ENCODE measurements at regions not wholly inside any gene's neighbourhood (a gene's known extent, or its start where the extent isn't known, plus 50 kb on each side); places are given as distances from the start of the nearest gene placed in this dataset.
"Not testable (repeated sequence)": the region's sequence is repeated elsewhere in the genome, so short reads cannot be mapped to it uniquely, and the experiment has no call there.

DNA sequence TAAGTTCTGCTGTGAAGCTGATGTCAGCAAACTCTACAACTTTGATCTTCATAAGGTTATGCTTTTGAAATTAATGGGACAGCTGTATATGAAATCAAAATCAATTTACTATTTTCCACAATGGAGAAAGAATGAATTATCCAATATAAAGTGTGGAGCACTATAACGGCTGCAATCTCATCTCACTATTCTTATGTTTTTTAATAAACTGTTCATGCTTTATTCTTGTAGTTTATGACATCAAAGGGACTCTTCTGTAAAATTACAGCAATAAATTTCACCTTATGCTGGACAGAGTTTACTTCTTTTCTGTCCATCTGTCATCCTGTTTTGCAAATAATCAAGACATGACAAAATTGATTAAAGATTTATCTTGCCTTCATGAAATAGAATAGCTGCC lies 192.5 kb downstream of the TECRL start:
- intact Hi-C loops (cut with DNase I), result no loop called here
- no peak for DNase-seq

DNA sequence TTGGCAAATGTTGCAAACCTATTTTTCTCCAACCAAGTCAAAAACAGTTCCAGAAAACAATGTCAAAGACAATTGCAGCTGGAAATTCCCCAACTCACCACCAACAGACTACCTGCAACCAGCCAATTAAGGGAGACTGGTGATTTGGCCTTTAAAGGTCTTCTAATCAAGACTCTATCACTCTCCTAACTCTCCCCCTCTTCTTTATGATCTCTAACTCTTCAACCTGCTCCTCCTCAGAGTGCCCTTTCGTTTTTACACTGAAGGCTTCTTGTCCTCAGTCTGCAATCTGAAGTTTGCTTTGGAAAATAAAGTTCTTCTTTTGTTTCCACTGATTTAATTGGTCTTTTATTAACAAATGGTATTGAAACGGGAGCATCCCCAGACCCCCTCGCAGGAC lies 203.9 kb downstream of the TECRL start:
- intact Hi-C loops (cut with DNase I), result no loop called here
- DNase-seq, result no peak

DNA sequence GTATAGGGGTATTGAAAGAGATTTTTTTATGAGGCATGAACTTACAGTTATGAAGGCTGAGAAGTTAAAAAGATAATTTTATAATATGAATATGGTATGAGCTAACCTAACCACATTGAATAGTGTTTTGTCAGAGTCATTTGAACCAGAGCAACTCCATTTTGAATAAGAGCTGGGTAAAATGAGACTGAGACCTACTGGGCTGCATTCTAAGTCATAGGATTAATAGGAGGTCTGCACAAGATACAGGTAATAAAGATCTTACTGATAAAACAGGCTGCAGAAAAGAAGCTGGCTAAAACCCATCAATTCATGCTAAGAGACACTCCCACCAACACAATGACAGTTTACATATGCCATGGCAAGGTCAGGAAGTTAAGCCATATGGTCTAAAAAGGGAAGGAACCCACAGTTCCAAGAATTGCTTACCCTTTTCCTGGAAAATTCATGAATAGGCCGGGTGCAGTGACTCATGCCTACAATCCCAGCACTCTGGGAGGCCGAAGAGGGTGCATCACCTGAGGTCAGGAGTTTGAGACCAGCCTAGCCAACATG lies 209.2 kb downstream of the TECRL start:
- intact Hi-C loops (cut with DNase I), result no loop called here
- no peak for DNase-seq

DNA sequence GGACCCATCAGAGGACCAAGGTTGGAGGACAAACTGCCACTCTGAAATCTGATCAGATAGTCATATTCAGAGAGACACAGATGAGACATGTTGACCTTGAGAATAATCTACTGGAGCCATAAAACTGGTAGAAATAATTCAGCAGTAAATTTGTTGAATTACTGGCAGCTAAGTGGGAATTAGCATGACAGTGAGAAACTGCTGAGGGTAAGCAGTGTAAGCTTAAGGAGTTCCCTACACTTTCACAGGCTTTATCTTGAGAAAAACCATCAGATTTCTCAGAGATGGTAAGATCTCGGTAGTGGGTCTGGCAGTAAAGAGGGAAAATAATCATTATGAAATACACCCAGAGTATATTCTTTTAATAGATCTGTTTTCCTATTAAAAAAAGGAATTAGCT lies 213.7 kb downstream of the TECRL start:
- DNase-seq, result no peak
- intact Hi-C loops (cut with DNase I), result no loop called here

DNA sequence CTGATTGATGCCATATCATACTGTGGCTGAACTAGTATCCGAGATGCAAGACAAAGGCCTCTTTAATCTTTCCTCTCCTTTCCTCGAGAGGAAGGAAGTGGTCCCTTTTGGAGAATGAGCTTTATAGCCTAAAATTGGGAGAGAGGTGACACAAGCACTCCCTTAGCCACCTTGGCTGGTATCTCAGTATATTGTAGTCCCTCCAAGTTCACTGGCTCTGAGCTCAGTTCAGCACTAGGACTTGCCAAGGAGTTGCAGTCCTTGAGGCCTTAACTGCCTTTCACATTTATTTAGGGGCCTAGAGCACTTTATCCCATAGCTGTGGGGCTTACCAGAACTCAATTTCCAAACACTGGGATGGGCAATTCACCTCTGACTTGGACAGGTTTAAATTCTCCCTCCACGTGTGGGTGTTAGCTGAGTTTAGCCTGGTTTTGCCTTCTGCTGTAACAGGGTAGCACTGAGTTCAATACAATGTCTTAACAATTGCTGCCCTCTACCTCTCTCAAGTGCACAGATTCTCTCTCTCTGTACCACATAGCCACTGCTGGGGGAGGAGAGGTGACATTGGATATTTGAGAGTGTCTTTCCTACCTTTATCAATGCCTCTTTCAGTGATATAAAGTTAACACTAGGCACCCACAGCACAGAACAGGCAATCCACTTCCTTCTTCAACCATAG lies 216.4 kb downstream of the TECRL start:
- intact Hi-C loops (cut with DNase I), result no loop called here
- DNase-seq, result no peak

DNA sequence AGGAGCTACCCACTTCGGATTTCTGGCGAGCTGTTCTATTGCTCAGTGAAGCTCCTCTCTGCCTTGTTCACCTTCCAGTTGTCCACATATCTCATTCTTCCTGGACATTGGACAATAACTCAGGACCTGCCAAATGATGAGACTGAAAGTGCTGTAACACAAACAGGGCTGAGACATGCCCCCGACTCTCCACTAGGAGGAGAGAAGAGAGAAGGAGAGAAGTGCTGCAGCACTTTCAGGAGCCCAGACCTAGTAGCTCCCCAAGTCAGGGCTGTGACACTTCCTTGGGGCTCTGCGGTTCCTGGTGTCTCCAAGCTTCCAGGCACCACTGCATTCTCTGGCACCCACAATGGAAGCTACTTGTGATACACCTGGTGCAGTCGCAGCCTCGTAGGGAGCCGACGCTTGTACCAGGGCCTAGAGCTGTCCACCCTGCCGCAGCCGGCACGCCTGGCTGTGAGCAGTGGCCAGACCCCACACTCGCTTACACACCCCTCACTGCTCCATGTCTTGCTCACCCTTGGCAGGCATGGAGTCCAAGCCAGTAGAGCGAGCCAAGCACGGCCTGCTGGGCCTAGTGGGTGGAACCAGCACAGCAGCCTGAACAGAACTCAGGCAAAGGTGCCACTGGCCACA lies 234.9 kb downstream of the TECRL start:
- peak in 1 of 10 donors; percentile 48 for DNase-seq
- intact Hi-C loops (cut with DNase I), result no loop called here

DNA sequence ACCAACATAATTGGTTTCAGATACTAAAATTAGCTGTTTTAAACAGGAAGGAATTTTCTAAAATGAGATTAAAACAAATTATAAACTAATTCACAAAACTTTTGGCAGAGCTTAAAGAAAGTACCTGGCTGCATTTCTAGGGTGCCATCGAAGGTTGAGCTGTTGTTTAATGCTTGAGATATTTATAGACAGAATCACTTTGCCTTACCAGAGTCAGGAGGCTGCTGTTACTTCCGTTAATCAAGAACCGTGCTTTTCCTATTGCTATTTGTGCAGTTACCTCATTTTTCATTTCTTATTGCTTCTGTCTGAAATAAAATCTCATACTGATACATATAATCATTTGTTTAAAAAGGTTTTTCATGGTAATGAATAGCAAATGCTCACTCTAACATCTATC lies 242.9 kb downstream of the TECRL start:
- no peak for DNase-seq
- intact Hi-C loops (cut with DNase I), result no loop called here

DNA sequence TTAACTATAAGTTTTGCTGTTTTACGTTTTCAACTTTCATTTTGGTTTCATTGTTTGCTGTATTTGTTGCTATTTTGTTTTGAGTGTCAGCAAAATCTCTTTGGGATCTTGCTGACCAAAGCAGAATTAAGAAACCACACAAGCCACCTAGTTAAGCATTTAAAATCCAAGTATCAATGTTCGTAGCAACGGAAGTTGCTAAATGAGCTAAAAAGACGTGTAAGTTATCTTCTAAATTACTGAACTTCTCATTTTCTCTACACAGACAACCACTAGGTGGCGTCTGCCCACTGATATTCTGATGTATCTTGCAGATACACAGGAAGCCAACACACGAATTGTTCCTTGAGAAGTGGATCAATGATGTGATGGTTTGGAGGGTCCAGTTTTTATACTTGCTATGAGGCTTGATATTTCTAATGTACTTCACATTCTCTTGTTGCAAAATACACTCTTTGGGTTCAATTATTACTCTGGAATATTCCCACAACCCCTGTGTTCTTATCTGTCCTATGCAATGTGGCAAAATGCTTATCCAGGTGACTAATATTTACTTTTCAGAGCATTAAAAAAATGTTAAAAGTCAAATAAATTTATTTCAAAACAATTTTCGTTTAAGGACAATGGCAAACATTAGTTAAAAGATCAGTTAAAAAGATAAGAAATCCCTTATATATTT lies 250.5 kb downstream of the TECRL start:
- peak in 6 of 10 donors; percentile 39 to 87 (median 58) for DNase-seq
- intact Hi-C loops (cut with DNase I), result loop anchor here (1.0 kb wide), 1 partner anchor 381 kb away; no protein-coding TSS in a partner anchor

DNA sequence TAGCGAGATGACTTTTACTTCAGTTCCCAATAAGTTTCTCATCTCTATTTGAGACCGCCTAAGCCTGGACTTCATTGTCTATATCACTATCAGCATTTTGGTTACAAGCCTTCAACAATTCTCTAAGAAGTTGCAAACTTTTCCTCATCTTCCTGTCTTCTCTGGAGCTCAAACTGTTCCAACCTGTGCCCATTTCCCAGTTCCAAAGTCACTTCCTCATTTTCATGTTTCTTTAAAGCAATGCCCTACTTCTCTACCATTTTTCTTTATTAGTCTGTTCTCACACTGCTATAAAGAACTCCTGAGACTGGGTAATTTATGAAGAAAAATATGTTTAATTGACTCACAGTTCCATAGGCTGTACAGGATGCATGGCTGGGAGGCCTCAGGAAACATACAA lies 251.9 kb downstream of the TECRL start:
- intact Hi-C loops (cut with DNase I), result no loop called here
- DNase-seq, result no peak

DNA sequence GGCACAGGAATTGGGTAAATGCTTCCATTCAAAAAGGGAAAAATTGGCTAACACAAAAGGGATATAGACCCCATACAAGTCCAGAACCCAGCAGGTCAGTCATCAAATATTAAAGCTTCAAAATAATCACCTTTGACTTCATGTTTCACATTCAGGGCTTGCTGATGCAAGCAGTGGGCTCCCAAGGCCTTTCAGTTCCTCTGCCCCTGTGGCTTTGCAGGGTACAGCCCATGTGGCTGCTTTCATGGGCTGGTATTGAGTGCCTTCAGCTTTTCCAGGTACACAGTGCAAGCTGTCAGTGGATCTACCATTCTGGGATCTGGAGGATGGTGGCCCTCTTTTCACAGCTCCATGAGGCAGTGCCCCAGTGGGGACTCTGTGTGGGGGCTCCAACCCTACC lies 253.0 kb downstream of the TECRL start:
- no peak for DNase-seq
- intact Hi-C loops (cut with DNase I), result no loop called here

DNA sequence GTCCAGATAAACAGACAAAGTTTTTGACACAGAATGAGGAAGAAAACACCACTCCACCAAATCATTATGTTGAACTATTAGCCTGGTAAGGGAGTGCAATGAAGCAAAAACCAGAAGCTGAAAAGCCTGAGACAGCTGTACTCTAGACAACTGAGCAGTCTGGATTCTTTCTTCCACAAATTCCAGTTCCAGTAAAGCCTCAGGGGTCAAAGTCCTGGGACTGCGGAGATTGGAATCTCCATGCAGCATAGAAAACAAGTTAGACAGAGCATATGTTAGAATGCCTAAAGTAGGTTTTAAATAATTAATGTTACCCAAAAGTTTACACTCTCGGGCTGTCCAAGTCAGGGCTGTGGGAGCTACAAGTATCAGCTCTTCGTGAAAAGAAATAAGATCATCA lies 263.2 kb downstream of the TECRL start:
- intact Hi-C loops (cut with DNase I), result no loop called here

DNA sequence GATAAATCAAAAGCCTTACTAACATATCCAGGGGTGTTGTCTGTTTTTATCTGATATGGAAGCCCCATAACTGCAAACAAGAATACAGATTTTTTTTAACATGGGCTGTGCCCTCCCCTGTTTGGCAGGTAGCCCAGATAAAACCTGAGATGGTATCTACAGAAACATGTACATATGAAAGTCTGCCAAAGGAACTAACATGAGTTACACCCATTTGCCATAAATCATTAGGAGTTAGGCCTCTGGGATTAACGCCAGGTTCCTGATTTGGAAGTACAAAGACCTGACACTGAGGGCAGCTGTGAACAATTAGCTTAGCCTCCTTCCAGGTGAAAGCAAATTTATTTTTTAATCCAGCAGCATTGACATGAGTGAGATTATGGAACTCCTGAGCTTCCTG lies 264.3 kb downstream of the TECRL start:
- intact Hi-C loops (cut with DNase I), result no loop called here
- DNase-seq, result no peak

More for the DNA sequence above, 263.2 kb downstream of the TECRL start:
- no peak for DNase-seq

DNA sequence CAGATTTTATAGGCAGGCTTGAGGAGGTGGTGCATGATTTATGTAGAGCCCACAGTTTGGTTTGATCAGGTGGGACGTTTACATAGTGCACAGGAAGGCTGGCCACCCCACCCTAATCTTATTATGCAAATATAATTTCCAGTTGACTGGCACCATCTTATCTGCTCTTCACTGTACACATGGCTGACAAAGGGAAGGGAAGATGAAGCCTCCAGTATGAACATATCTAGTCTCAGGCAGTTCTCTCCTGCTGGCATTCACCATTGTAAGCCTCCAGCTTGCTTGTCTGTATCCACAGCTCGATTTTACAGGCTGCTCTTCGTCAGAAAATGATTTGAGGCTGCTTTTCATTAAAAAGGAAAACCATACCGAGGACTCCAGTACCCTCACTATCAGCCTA lies 278.3 kb downstream of the TECRL start:
- intact Hi-C loops (cut with DNase I), result no loop called here
- no peak for DNase-seq

DNA sequence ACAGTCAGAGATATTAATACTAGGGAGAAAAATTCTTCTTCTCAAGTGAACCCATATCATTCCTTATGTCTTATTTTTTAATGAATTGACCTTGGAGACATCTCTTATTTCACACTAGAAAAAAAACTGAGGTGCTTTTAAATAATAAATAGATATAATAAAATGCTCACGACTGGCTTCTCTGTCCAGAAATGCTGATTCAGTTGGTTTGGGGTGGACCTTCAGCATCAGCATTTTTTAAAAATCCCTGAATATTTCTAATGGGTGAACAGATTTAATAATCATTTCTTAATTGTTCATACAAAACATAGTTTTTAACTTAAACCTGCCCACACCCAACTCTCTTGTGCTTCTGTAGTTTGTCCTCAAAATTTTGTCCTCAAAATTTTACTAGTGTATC lies 283.9 kb downstream of the TECRL start:
- no peak for DNase-seq
- intact Hi-C loops (cut with DNase I), result no loop called here

DNA sequence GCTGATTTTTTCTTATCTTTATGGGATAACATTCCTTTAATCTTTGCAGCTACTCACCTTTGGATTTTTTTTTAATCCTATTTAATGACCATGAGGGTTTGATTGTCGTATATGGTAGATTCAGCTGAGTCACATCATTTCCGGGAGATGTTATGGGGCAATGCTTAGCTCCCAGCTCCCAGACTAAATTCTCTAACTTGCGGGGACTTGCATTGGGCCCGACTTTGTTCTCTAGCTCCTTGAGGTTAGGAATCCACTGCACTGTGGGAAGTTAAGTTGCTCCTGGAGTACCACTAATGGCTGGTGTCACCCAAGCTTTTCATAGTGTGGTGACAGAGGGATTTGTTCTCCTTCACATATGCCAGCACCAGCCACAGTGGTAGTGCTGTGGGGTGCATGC lies 287.4 kb downstream of the TECRL start:
- intact Hi-C loops (cut with DNase I), result no loop called here

DNA sequence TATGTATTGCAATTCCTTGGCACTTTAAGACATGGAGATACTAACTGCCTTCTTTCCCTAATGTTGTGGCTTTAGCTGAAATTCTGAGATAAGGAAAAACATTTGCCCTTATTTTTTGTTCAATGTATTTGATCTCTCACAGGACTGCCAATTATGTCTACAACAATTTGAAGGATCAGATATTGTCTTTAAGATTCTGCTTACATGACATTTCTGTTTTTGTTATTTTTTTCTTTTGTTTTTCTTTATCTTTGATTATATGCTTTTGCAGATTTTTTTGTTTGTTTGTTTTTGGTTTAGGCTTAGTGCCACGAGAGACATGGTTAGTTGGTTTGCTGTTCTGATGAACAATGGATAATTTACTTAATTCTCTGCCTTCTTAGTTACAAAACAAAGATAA lies 303.3 kb downstream of the TECRL start:
- no peak for DNase-seq
- intact Hi-C loops (cut with DNase I), result no loop called here

More for the DNA sequence above, 287.4 kb downstream of the TECRL start:
- no peak for DNase-seq

DNA sequence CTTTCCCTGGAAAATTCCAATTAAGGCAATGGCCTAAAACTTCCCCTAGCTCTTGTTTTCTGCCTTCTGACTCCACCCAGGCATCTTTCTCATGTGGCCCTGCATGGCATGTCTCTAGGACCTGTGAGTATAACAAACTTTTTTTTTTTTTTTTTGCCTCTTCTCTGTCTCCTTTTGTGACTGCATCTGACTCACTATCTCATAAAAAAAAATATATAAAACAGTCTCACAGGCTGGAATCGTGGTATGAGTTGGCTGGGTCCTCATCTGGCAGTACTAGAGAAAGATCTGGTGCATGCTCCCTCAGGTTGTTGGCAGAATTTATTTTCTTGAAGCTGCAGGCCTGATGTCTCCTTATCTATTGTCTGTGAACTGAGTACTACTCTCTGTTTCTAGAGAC lies 313.9 kb downstream of the TECRL start:
- intact Hi-C loops (cut with DNase I), result no loop called here

DNA sequence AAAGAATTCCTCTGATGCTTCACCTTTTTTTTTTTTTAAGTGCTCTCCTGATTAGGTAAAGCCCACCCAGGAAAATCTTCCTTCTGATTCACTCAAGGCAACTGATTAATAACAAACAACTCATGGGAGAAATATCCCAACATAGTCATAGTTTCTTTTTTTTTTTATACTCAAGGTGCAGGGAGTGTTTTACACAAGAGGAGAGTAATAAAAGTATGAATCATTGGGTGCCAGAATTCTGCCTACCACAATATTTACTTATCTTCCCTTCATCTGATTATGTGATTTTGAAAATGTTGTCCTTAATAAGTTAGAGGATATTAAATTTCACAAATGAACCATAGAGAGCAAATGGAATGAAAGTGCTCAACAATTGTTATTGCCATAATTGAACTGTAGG lies 329.9 kb downstream of the TECRL start:
- DNase-seq, result no peak
- intact Hi-C loops (cut with DNase I), result no loop called here

More for the DNA sequence above, 313.9 kb downstream of the TECRL start:
- no peak for DNase-seq

DNA sequence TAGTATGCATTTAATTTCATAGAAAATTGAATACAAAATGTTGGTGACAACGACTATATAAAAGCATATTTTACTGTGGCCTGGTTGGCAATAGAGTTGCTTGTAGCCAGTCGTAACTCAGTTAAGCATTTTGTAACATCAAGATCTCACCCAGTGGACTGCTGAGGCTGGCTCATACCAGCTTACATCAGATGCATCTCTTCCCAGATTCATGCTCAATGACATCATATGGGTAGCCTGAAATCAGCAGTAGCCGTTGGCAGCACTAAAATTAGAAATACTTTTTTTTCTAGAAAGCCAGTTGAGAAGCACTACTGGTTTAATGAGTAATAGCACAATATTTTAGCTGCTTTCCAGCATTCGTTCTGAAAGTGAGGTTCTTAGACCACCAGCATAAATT lies 341.2 kb downstream of the TECRL start:
- no peak for DNase-seq
- intact Hi-C loops (cut with DNase I), result no loop called here

DNA sequence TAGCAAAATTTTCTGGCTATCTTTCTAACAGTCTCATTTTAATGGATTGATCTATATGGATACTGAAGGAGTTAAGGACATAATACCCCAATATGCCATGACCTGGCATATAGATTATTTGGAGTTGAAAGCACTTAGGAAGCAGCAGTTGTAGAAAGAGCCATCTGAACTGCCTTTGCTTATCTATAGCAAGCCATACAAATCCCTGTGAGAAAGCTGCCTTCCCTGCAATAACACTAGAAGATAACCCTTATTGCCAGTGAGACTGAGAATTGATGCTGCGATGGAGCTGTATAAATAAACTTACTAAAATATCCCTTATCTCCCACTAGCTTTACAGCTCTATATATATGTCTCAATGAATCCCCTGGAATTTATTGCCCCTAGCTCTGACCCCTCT lies 346.3 kb downstream of the TECRL start:
- intact Hi-C loops (cut with DNase I), result no loop called here

DNA sequence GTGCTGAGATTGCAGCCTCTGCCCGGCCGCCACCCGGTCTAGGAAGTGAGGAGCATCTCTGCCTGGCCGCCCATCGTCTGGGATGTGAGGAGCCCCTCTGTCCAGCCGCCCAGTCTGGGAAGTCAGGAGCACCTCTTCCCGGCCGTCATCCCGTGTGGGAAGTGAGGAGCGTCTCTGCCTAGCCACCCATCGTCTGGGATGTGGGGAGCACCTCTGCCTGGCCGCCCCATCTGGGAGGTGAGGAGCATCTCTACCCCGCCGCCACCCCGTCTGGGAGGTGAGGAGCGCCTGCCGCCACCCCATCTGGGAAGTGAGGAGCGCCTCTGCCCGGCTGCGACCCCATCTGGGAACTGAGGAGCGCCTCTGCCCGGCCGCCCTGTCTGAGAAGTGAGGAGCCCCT lies 372.2 kb downstream of the TECRL start:
- DNase-seq, result peak in 3 of 10 donors; percentile 54 to 79 (median 62)
- intact Hi-C loops (cut with DNase I), result not testable (repeated sequence)

More for the DNA sequence above, 346.3 kb downstream of the TECRL start:
- DNase-seq, result no peak

DNA sequence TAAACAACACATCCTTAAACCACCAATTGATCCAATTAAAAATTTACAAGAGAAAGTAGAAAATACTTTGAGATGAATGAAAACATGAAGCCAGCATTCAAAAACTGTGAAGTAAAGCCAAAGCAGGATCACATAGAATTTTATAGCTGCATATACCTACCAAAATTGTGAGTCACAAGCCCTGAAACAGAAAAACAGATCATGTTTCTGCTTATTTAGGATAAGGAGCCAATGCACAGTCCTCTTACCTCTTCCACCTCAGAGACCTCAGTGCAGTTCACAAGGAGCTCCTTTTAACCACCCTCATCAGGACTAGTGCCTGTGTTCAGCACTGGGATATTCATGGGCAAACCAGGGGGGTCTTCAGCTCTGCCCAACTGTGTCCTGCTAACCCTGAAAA lies 386.7 kb downstream of the TECRL start:
- DNase-seq, result no peak
- intact Hi-C loops (cut with DNase I), result no loop called here

Measured in posterior cingulate gyrus (tissue), 11 donors.